ENCODE measurements at regions not wholly inside any gene's neighbourhood (a gene's known extent, or its start where the extent isn't known, plus 50 kb on each side); places are given as distances from the start of the nearest gene placed in this dataset.

DNA sequence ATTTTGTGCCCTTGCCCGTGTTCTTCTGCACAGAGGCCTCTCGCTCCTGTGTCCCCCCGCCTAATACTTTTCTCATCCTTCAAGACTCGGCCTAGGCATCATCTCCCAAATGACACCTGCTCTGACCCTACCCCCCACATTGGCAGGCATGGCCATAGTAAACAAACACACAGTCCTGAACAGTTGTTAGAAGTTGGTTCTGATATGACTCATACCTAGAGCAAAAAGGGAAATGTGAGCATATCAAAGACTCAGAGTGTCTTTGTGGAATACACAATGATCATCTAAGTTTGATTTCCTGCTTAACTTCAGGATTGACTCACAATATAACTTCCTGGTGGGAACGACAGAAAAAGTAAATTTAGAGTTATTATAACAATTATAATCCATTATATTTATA is 120.5 kb downstream of the POLR2M start:
- TF ChIP-seq, protein P1, sequence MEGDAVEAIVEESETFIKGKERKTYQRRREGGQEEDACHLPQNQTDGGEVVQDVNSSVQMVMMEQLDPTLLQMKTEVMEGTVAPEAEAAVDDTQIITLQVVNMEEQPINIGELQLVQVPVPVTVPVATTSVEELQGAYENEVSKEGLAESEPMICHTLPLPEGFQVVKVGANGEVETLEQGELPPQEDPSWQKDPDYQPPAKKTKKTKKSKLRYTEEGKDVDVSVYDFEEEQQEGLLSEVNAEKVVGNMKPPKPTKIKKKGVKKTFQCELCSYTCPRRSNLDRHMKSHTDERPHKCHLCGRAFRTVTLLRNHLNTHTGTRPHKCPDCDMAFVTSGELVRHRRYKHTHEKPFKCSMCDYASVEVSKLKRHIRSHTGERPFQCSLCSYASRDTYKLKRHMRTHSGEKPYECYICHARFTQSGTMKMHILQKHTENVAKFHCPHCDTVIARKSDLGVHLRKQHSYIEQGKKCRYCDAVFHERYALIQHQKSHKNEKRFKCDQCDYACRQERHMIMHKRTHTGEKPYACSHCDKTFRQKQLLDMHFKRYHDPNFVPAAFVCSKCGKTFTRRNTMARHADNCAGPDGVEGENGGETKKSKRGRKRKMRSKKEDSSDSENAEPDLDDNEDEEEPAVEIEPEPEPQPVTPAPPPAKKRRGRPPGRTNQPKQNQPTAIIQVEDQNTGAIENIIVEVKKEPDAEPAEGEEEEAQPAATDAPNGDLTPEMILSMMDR (IDR thresholded peaks at IDR 0.05; ENCODE audit: low read depth, low read length), result no peak
- no peaks in the 10 kb centered on the region for H3K27me3 ChIP-seq (ENCODE audit: control insufficient read depth, insufficient read depth, low read length)
- no peak for DNase-seq (ENCODE audit: low read depth, low spot score)
- no peak overlapping the region for H3K27ac ChIP-seq (ENCODE audit: low read depth, low read length)
- POLR2A ChIA-PET, result no interaction called here
- CTCF ChIA-PET, result no interaction called here
- H3K9me3 ChIP-seq (ENCODE audit: control insufficient read depth, insufficient read depth, low read length), result no peaks in the 10 kb centered on the region
- no peak overlapping the region for H3K4me3 ChIP-seq (ENCODE audit: low read depth, low read length)

DNA sequence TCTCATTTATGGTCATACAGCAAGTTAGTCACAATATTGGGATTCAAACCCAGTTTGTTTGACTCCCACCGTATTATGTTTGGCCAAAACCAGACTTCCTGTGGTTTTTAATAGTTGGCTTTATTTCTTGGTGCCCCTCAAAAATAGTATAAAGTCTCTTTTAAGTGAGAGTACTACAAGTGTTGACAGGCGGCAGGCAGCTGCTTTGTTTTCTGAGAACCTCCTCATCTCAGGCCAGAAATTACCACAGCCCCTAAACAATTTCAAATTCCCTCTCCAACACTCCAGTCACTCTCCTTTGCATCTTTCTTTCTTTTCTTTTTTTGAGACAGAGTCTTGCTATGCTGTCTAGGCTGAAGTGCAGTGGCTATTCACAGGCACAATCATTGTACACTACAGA is 121.5 kb downstream of the POLR2M start:
- no peaks in the 10 kb centered on the region for H3K9me3 ChIP-seq (ENCODE audit: control insufficient read depth, insufficient read depth, low read length)
- DNase-seq (ENCODE audit: low read depth, low spot score), result no peak
- H3K4me3 ChIP-seq (ENCODE audit: low read depth, low read length), result no peak overlapping the region
- H3K27me3 ChIP-seq (ENCODE audit: control insufficient read depth, insufficient read depth, low read length), result no peaks in the 10 kb centered on the region
- TF ChIP-seq, protein P1 (IDR thresholded peaks at IDR 0.05; ENCODE audit: low read depth, low read length), result no peak
- H3K27ac ChIP-seq (ENCODE audit: low read depth, low read length), result no peak overlapping the region
- ChIA-PET CTCF (no interaction called here), POLR2A (no interaction called here)

DNA sequence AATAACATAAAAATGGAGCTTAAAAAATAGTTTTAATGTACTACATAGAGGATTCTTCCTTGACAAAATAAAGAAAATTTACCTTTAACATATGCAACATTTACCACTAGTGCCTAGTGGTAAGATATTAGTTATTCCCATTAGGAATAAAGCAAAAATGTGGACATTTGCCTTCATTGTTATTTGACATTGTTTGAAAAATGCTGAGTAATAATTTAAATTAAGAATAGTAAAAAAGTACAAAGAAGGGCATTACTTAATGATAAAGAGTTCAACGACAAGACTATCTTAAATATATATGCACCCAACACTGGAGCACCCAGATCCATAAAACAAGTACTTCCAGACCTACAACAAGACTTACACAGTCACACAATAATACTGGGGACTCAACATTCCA is 125.7 kb downstream of the POLR2M start:
- no peak for DNase-seq (ENCODE audit: low read depth, low spot score)
- H3K27me3 ChIP-seq (ENCODE audit: control insufficient read depth, insufficient read depth, low read length), result no peaks in the 10 kb centered on the region
- H3K4me3 ChIP-seq (ENCODE audit: low read depth, low read length), result no peak overlapping the region
- no peaks in the 10 kb centered on the region for H3K9me3 ChIP-seq (ENCODE audit: control insufficient read depth, insufficient read depth, low read length)
- ChIA-PET POLR2A (no interaction called here), CTCF (no interaction called here)
- TF ChIP-seq, protein P1 (IDR thresholded peaks at IDR 0.05; ENCODE audit: low read depth, low read length), result no peak
- H3K27ac ChIP-seq (ENCODE audit: low read depth, low read length), result no peak overlapping the region

DNA sequence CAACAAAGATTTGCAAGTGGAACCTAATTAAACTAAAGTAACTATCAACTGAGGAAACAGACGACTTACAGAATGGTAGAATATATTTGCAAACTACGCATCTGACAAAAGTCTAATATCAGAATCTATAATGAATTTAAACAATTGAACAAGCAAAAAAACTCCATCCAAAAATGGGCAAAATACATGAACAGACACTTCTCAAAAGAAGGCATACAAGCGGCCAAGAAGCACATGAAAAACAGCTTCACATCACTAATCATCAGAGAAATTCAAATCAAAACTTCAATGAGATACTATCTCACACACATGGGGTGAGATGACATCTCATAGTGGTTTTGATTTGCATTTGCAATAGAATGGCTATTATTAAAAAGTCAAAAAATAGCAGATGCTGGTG is 128.6 kb downstream of the POLR2M start:
- TF ChIP-seq, protein P1 (IDR thresholded peaks at IDR 0.05; ENCODE audit: low read depth, low read length), result no peak
- H3K27ac ChIP-seq (ENCODE audit: low read depth, low read length), result no peak overlapping the region
- DNase-seq (ENCODE audit: low read depth, low spot score), result no peak
- no peaks in the 10 kb centered on the region for H3K27me3 ChIP-seq (ENCODE audit: control insufficient read depth, insufficient read depth, low read length)
- no peaks in the 10 kb centered on the region for H3K9me3 ChIP-seq (ENCODE audit: control insufficient read depth, insufficient read depth, low read length)
- POLR2A ChIA-PET, result no interaction called here
- CTCF ChIA-PET, result interaction anchor here (1.2 kb wide), 1 partner anchor 84 kb away, joined by 4 read pairs; no protein-coding TSS in a partner anchor
- H3K4me3 ChIP-seq (ENCODE audit: low read depth, low read length), result no peak overlapping the region

DNA sequence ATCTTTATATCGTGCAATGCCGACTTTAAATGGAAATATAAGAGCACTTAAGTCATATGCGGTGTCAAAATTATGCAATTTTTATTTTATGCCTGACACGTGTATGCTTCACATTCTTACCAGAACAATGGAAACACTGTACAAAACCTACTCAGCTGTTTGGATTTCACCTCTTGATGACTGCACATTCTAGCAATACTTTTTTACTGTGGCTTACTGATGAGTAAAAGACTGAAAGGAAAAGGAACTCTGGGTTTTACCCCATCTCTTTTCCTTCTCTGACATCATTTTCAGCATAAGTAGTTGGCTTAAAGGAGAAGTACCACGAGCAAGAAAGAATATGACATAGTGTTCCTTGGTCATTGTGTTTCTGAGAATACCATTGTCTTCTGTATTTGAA is 142.8 kb downstream of the POLR2M start:
- no peak for DNase-seq (ENCODE audit: low read depth, low spot score)
- H3K27ac ChIP-seq (ENCODE audit: low read depth, low read length), result no peak overlapping the region
- ChIA-PET CTCF (interaction anchor here (3.8 kb wide), 1 partner anchor 11 kb away, joined by 27 read pairs; no protein-coding TSS in a partner anchor), POLR2A (no interaction called here)
- H3K4me3 ChIP-seq (ENCODE audit: low read depth, low read length), result no peak overlapping the region
- H3K9me3 ChIP-seq (ENCODE audit: control insufficient read depth, insufficient read depth, low read length), result no peaks in the 10 kb centered on the region
- TF ChIP-seq, protein P1 (IDR thresholded peaks at IDR 0.05; ENCODE audit: low read depth, low read length), result no peak
- no peaks in the 10 kb centered on the region for H3K27me3 ChIP-seq (ENCODE audit: control insufficient read depth, insufficient read depth, low read length)

Data from AG04450 (cell line).